Bone marrow (tissue), 2 donors: ENCODE measurements at regions not wholly inside any gene's neighbourhood (a gene's known extent, or its start where the extent isn't known, plus 50 kb on each side); places are given as distances from the start of the nearest gene placed in this dataset.

Experiments used
- DNase-seq, 2 donors: peaks; one replicate each; lab custom pipeline; 2025; lab: John Stamatoyannopoulos, UW

- DNase-seq, result no peak
These were observed 361.4 kb downstream of the EFNB2 start for GRCh38 chr13:106173891-106174610.

DNA sequence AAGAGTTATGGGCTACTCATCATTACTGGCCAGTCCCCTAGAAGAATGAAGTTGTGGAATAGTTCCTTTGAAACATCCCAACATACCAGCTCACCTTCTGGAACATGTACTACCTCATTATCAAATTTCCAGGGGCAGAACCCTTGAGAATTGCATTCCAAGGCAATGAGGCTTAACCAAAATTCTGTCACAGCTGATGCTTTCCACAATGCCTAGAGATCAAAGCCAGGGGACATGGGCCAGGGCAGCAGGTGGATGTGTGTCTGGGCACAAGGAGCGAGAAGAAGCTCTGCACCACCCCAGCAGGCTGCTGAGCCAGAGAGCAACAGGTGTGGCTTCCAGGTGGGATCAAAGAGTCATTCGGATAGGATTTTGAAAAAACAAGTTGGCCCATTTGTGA is 362.1 kb downstream of the EFNB2 start:
- DNase-seq, result no peak

DNA sequence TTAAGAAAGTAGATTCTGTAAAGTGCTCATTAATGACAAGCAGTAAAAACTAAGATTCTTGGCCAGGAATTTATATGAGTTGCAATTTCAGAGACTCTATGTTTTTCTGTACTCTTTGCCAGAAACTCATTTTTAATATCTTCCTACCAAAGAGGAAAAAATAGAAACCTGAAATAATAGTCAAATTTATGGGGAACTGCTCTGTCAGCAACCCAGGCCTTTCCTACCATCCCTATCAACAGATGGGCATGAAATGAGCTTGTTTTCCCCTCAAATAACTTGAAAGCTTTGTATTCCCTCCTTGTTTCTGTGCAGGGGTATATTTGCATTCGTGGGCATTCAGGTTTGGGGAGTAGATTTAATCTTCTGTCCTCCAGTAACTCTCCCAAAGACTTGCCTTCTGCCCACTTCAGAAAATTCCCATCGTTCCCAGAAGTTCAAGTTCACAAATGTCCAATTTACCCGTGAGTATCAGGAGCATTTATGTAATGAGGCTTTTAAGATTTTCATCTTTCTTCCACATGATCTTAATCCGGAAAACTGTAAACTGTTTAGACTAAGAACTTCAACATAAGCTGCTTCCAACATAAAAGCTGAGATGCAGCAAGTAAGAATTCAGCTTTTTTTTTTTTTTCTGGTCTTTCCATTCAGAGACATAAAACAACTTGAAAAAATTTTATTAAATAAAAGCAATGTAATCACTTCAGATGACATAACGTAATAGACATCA is 363.1 kb downstream of the EFNB2 start:
- DNase-seq, result no peak

GRCh38 chr13:106163426-106163825 is 372.0 kb downstream of the EFNB2 start:
- DNase-seq, result no peak

GRCh38 chr13:106161146-106161545 is 374.3 kb downstream of the EFNB2 start:
- DNase-seq, result no peak

DNA sequence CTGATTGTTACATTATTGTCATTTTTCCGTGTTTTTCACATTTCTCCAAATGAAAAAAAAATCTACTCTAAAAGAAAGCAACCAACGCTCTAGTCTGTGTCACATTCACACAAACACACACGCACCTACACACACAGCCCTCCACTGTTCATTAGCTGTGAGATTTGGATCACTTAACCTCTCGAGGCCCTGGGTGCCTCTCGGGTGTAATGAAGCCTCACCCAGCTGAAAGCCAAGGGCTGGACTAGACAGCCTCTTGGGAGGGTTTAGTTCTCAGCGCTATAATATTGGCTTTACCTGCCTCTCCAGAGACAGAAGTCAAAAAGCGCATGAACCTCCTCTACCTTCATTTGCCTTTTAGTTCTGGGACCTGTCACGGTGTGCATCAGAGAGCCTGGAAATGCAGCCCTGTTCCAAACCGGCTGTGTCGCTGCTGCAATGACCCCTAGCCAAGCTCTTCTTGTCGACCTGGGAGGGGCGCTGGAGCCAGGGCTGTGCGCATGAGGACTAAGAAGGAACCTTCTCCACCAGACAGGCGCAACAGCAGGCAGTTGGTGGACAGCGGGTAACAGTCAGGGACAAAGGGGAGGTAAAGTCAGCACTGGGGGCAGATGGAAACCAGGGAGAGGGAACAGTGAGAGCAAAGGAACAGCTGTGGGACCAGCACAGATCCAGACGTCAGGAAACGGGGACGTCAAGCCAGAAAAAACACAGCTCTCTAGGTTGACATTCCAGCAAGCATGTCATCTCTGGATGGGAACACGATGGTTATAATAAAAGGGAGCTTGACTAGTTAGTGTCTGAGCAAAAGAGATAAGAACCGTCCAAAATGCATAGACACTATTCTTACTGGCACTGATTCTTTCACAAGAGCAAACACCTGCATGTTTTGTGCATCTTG is 375.9 kb downstream of the EFNB2 start:
- DNase-seq, result no peak

- no peak for DNase-seq
These were observed 379.0 kb downstream of the EFNB2 start for GRCh38 chr13:106156468-106156867.

DNA sequence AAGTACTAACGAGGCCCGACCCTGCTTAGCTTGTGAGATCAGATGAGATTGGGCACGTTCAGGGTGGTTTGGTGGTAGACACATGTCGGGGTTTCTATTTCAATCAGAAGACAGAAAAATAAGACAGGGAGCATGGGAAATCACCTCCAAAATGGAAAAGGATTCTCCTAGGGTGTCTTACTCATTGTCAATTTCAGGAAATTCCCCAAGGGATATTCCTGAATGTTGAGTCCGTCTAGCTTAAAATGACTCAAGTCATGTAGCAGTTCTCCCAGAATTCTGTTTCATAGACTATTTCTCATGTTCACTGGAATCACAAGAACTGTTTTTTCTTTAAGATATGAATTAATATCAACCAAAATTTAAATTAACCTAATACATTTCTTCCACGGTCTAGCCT is 380.1 kb downstream of the EFNB2 start:
- DNase-seq, result no peak

DNA sequence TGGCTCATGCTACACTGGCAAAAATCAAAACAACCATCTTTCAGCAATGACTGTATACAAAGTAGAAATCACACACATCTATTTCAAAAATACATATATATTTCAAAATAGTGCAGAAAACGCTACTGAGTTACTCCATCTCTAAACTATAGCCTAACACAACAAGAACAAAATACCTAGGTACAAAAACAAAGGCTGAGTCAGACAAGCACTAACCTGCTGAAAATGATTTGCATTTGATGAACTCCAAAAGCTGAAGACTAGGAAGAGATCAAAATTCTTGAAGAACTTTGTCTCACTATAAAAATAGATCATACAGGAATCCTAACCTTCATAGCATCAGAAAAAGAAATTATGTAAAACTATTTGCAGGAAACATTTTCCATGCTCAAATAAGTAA is 381.6 kb downstream of the EFNB2 start:
- no peak for DNase-seq

- DNase-seq, result no peak
These were observed 382.4 kb downstream of the EFNB2 start for GRCh38 chr13:106153041-106153440.

DNA sequence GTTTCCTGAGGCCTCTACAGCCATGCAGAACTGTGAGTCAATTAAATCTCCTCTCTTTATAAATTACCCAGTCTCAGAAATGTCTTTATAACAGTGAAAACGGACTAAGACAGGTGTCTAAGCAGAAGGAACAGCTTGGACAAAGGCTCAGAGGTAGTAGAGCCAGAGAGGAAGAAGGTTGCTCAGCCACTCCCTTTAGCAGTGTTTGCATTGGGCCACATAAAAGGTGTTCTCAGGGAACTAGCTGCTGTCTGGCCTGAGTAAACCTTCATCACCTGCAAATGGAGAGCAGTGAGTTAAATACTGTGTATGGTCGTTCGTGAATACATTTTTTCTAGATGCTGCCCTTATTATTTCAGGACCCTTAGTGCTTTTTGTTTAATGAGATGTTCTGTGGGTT is 383.4 kb downstream of the EFNB2 start:
- no peak for DNase-seq

DNA sequence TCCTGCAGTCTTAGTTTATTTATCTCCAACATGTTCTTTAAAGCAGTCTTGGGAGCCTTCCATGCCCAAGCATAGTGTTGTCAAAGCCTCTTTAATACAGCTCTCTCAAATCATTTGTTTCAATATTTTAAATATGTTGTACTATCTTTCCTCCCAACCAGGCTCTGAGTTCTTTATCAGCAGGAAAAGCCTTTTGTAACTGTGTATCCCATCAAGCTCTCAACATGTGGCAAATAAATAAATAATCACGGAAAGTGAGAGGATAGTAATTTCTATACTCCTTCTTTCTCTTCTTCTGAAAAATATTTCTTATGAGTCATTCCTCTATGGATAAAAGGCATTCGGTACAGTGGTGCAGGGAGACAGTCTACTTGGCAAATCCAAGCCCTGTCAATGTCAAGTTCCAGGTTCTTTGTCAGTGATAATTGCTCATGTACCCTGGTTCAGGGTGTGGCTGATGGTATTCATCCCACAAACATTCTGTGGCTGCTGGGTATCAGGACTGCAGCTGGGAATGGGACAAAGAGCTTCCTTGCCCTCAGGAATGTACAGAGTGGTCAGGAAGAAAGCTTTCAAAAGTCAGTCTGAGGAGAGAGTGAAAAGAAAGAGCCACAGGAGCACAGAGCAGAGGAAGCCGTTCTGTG is 384.3 kb downstream of the EFNB2 start:
- DNase-seq, result no peak

DNA sequence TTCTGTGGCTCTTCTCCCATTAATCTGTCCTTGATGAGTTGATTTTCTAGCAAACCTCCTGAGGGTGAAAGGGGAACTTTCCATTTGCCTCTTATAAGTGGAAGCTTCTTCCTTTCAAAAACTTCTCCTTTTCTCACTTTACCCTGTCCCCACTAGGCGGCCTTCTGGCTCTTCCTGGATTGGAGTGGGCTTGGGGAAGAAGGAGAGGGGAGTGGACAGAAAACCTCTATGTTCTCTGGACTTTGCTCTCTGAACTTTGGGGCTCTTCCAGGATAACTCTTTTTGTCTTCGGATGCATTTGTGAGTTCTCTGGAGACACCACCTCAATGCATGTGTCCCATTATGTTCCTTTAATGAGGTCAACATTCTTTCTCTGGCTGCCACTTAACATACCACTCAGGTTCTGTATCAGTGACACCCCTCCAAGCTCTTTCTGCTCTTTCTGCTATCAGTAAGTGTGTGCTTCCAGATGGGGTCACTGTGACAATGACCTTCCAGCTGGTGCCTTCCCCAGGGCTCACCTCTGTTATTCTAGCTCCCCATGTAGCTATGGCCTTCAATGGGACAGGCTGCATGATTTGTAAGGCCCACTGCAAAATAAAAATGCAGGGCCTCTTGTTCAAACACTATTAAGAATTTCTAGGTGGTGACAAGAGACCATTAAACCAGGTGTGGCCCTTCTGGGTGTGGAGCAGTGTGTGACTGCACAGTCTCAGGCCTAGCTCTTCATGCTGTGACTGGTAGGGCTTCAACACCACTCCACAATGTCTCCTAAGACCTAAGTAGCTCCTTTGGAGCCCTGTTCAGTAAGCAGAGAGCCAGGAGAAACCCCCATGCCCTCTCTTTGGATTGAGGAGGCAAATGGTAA is 389.2 kb downstream of the EFNB2 start:
- DNase-seq, result no peak

DNA sequence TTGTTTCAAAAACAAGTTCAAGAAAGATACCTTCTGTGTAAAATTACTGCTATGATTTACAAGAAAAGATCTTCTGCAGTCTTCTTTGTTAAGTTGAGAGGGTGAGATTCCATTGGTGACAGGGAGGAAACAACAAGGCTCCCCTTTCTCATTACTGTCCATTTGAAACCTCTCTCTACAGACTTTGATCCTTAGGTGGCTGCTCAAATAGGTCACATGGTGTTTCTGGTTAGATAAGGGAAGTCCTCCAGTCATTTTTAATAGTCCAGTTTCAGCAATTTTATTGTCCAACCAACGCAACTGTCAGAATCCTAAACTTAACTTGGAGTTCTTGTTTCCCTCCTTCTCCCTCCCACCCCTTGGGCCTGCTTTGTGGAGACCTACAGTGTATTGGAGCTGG is 390.4 kb downstream of the EFNB2 start:
- DNase-seq, result no peak

DNA sequence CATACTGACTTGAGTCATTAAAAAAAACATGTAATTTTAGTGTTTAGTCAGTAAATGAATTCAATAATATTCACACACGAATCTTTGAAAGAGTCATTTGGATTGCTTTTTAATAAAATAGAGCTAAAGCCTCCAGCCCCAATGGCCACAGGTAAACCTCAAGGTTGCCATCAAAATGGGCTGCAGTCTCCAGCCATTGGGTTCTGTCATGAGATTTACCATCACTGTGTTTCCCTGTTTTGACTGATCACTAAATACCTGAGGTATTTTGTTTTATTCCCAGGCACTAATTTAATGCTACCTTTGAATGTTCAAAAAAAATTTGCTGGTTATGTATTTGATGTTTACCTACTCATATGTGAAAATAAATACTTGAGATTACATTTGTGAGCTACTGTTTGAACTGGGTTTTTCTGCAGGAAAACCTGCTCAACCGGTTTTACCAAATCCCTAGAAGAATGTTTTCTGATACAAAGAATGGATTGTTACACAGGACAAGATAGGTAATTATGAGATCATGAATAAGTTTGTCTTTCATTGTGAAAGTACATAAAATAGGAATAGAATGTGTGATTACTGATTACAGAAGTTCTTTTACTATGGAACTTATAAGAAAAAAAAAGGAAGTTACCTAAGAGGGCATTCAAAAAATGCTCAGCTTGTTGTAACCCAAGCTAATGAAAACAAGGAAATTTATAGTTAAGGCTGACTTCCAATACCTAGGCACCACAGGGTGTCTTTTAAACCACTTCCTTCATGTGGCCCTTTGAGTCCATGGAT is 391.3 kb downstream of the EFNB2 start:
- no peak for DNase-seq

GRCh38 chr13:106143392-106143791 is 392.1 kb downstream of the EFNB2 start:
- no peak for DNase-seq

DNA sequence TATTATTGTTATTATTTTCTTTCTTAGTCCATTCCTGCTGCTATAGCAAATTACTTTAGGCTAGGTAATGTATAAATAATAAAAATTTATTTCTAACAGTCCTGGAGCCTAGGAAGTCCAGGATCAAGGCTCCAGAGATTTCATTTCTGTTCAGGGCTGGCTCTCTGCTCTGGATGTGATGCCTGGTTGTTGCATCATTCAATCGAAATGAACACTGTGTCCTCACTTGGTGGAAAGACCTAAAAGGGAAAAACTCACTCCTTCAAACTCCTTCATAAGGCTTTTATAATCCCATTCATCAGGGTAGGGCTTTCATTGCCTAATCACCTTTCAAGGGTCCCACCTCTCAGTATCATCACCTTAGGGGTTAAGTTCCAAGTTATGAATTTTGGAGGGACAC is 395.0 kb downstream of the EFNB2 start:
- DNase-seq, result no peak

DNA sequence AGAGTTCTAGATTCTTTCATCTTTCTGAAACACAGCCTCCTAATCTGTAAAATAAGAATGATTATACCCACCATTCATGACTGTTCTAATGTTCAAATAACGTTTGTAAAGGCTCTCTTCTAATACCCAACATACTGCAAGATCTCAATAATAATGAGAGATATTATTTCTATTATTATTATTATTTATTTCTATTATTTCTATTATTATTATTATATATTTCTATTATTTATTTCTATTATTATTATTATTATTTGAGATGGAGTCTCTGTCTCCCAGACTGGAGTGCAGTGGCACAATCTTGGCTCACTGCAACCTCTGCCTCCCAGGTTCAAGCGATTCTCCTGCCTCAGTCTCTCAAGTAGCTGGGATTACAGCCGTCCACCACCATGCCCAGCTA is 395.5 kb downstream of the EFNB2 start:
- DNase-seq, result no peak

DNA sequence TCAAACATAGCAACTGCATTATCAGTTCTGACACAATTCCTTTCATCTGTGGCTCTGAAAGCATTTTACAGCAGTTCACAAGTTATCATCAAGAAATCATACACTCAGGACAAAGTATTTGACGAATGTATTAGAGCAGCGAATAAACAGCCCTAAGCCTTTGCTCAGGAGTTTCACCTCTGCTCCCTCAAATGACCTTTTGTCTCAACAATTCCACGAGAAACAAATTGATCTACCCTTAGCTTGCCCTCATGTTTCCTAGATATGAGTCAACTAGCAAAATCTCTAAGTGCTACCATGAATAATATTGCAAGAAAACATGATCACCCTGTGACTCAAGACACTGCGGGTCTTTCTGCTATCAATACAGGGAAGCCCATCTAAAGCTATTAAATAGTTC is 396.1 kb downstream of the EFNB2 start:
- DNase-seq, result no peak

DNA sequence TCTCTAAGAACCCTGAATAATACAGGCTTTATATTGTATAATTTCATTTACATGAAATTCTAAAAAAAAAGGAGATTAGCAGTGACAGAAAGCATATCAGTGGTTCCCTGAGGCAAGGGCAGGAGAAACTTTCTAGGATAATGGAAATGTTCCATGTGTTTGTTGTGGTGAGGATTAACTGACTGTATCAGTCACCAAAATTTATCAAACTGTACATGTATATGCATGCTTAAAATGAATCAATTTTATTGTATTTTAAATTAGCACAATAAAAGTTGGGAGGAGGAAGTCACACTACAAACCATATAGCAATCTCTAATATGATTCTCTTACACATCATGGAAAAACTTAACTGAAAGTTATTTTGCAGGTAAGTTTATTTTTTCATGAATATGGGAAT is 396.8 kb downstream of the EFNB2 start:
- DNase-seq, result no peak

DNA sequence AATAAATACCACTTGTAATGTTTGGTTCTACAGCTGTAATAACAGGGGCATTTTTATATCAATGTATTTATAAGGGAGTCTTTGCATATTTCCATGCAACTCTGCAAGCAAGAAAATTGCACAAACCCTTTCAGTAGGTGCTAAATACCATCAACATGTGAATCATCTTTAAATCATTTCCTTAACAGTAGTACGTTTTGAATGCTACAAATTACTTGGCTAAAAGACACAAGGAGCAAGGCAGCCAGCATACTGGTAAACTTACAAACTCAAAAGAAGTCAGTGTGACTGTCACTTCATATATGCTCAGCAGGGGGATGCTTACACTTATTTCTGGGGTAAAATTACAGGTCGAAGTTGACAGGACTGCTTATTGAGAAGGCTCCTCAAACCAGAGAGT is 402.4 kb downstream of the EFNB2 start:
- no peak for DNase-seq
